ENCODE measurements at regions not wholly inside any gene's neighbourhood (a gene's known extent, or its start where the extent isn't known, plus 50 kb on each side); places are given as distances from the start of the nearest gene placed in this dataset.

- no peak overlapping the region for H2AFZ ChIP-seq (ENCODE audit: low read length)
- no peaks in the 10 kb centered on the region for H3F3A ChIP-seq (ENCODE audit: low read length, unreplicated experiment)
- no peaks in the 10 kb centered on the region for H4K20me1 ChIP-seq (ENCODE audit: low read length)
- intact Hi-C loops (cut with micrococcal nuclease), result no loop called here
- H3K27ac ChIP-seq (ENCODE audit: low read length), result no peak overlapping the region
- H3K36me3 ChIP-seq (ENCODE audit: low read depth, low read length), result no peaks in the 10 kb centered on the region
- TF ChIP-seq EZH2 (IDR thresholded peaks at IDR 0.05; ENCODE audit: low read length, unreplicated experiment) (no peak), EZH2phosphoT487 (IDR thresholded peaks at IDR 0.05; ENCODE audit: borderline replicate concordance, low read length) (no peak)
- TF ChIP-seq, protein P1, sequence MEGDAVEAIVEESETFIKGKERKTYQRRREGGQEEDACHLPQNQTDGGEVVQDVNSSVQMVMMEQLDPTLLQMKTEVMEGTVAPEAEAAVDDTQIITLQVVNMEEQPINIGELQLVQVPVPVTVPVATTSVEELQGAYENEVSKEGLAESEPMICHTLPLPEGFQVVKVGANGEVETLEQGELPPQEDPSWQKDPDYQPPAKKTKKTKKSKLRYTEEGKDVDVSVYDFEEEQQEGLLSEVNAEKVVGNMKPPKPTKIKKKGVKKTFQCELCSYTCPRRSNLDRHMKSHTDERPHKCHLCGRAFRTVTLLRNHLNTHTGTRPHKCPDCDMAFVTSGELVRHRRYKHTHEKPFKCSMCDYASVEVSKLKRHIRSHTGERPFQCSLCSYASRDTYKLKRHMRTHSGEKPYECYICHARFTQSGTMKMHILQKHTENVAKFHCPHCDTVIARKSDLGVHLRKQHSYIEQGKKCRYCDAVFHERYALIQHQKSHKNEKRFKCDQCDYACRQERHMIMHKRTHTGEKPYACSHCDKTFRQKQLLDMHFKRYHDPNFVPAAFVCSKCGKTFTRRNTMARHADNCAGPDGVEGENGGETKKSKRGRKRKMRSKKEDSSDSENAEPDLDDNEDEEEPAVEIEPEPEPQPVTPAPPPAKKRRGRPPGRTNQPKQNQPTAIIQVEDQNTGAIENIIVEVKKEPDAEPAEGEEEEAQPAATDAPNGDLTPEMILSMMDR (conservative IDR thresholded peaks at IDR 0.05; ENCODE audit: low read depth, low read length), result no peak
- H3K4me2 ChIP-seq (ENCODE audit: low read length), result no peak overlapping the region
- H3K9me2 ChIP-seq (replicated peaks; ENCODE audit: low read length), result no peaks in the 10 kb centered on the region
- H3K4me1 ChIP-seq (ENCODE audit: insufficient read depth, low read length), result peaks cover 11% of the 10 kb centered on the region; the same call in 1 of the 2 replicates
- ATAC-seq (no peak), DNase-seq (no peak)
- H3K79me2 ChIP-seq (ENCODE audit: low read length), result no peaks in the 10 kb centered on the region
- CTCF ChIA-PET, result no interaction called here
- H3K9me3 ChIP-seq (ENCODE audit: low read length), result no peaks in the 10 kb centered on the region
- no peak overlapping the region for H3K4me3 ChIP-seq (ENCODE audit: low read length)
- POLR2A ChIA-PET (ENCODE audit: unreplicated experiment), result no interaction called here
- no peak overlapping the region for H3K9ac ChIP-seq (ENCODE audit: low read length)
- BruUV-seq (replicated peaks), result no TSS peak
- no peaks in the 10 kb centered on the region for H3K27me3 ChIP-seq (ENCODE audit: low read length)
Measured at GRCh38 chr9:72464857-72465592, 56.4 kb upstream of the TMC1 start.

DNA sequence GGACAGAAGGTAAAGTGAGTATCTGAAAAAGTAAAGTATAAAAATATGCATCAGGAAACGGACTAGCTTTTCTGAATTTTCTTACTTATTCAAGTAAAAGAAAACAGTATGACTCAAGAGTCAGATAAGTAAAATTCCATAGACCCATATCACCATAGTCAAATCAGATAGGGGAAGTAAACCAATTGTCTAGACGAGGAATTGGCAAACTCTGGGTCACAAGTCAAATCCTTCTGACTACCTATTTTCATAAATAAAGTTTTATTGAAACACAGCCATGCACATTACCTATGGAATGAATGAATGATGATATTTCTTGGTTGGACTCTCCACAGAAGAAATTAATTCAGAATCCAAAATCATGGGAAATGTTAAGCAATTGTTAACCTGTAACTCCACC is 59.1 kb upstream of the TMC1 start:
- no peak overlapping the region for H2AFZ ChIP-seq (ENCODE audit: low read length)
- POLR2A ChIA-PET (ENCODE audit: unreplicated experiment), result no interaction called here
- intact Hi-C loops (cut with micrococcal nuclease), result no loop called here

GRCh38 chr9:72460342-72461312 is 60.8 kb upstream of the TMC1 start:
- TF ChIP-seq, protein P1 (conservative IDR thresholded peaks at IDR 0.05; ENCODE audit: low read depth, low read length), result no peak
- TF ChIP-seq EZH2 (IDR thresholded peaks at IDR 0.05; ENCODE audit: low read length, unreplicated experiment), result no peak
- H3K9me3 ChIP-seq (ENCODE audit: low read length), result no peaks in the 10 kb centered on the region
- peak overlapping the region; percentile 53; the same call in 1 of the 2 replicates for H2AFZ ChIP-seq (ENCODE audit: low read length)
- DNase-seq (no peak), ATAC-seq (no peak)
- no peaks in the 10 kb centered on the region for H4K20me1 ChIP-seq (ENCODE audit: low read length)
- ChIA-PET CTCF (no interaction called here), POLR2A (ENCODE audit: unreplicated experiment) (no interaction called here)
- H3K79me2 ChIP-seq (ENCODE audit: low read length), result no peaks in the 10 kb centered on the region
- H3K27me3 ChIP-seq (ENCODE audit: low read length), result no peaks in the 10 kb centered on the region
- no peak overlapping the region; the same call in 1 of the 2 replicates for H3K27ac ChIP-seq (ENCODE audit: low read length)
- no TSS peak for BruUV-seq (replicated peaks)
- intact Hi-C loops (cut with micrococcal nuclease), result no loop called here
- peaks cover 7% of the 10 kb centered on the region; the same call in 1 of the 2 replicates for H3K4me1 ChIP-seq (ENCODE audit: insufficient read depth, low read length)
- H3K36me3 ChIP-seq (ENCODE audit: low read depth, low read length), result no peaks in the 10 kb centered on the region
- H3F3A ChIP-seq (ENCODE audit: low read length, unreplicated experiment), result no peaks in the 10 kb centered on the region
- H3K9ac ChIP-seq (ENCODE audit: low read length), result no peak overlapping the region
- H3K4me2 ChIP-seq (ENCODE audit: low read length), result 0 out of 2 replicates have a peak overlapping the region, but pooled peaks have one; percentile 23
- H3K4me3 ChIP-seq (ENCODE audit: low read length), result no peak overlapping the region
- H3K9me2 ChIP-seq (replicated peaks; ENCODE audit: low read length), result no peaks in the 10 kb centered on the region

More for the DNA sequence above, 59.1 kb upstream of the TMC1 start:
- H3K9me2 ChIP-seq (replicated peaks; ENCODE audit: low read length), result no peaks in the 10 kb centered on the region
- H3K4me1 ChIP-seq (ENCODE audit: insufficient read depth, low read length), result peaks cover 11% of the 10 kb centered on the region; the same call in 1 of the 2 replicates
- H3K4me3 ChIP-seq (ENCODE audit: low read length), result no peak overlapping the region
- no peaks in the 10 kb centered on the region for H3K27me3 ChIP-seq (ENCODE audit: low read length)
- no TSS peak for BruUV-seq (replicated peaks)
- DNase-seq, result no peak
- no peaks in the 10 kb centered on the region for H3K36me3 ChIP-seq (ENCODE audit: low read depth, low read length)
- no peak overlapping the region for H3K27ac ChIP-seq (ENCODE audit: low read length)
- no peak overlapping the region for H3K9ac ChIP-seq (ENCODE audit: low read length)
- CTCF ChIA-PET, result no interaction called here
- H3F3A ChIP-seq (ENCODE audit: low read length, unreplicated experiment), result no peaks in the 10 kb centered on the region
- H3K9me3 ChIP-seq (ENCODE audit: low read length), result no peaks in the 10 kb centered on the region
- no peak for TF ChIP-seq EZH2 (IDR thresholded peaks at IDR 0.05; ENCODE audit: low read length, unreplicated experiment)
- no peak overlapping the region for H3K4me2 ChIP-seq (ENCODE audit: low read length)
- ATAC-seq, result no peak
- no peaks in the 10 kb centered on the region for H3K79me2 ChIP-seq (ENCODE audit: low read length)
- no peaks in the 10 kb centered on the region for H4K20me1 ChIP-seq (ENCODE audit: low read length)

Measured in PC-3 (cell line).